ENCODE measurements at regions not wholly inside any gene's neighbourhood (a gene's known extent, or its start where the extent isn't known, plus 50 kb on each side); places are given as distances from the start of the nearest gene placed in this dataset.

- 66% methylated on average over 8 of the region's 8 CpGs for WGBS, 2 donors
- H3K4me1 ChIP-seq: peaks cover 0 to 12% (median 0%) of the 10 kb centered on the region in 9 donors
Observed at GRCh38 chr11:134950692-134951304, 538.8 kb upstream of the B3GAT1 start.

GRCh38 chr11:134949121-134950090 is 537.4 kb upstream of the B3GAT1 start:
- Histone ChIP-seq H3K4me3 (no peak overlapping the region), H3K36me3 (no peaks in the 10 kb centered on the region), H3K9me3 (no peaks in the 10 kb centered on the region), H3K4me1 (peaks cover 0 to 12% (median 0%) of the 10 kb centered on the region in 9 donors), H3K27me3 (peaks cover 0 to 21% (median 4%) of the 10 kb centered on the region in 7 donors), H3K27ac (no peak overlapping the region)
- no peak for DNase-seq
- WGBS, 2 donors: 64 to 71% methylated on average over 11 of the region's 11 CpGs
- ATAC-seq: peak in 5 of 8 donors; percentile 43 to 59 (median 52)
- intact Hi-C loops (cut with DNase I): no loop called here
- TF ChIP-seq CTCF (IDR thresholded peaks at IDR 0.05): no peak

More at GRCh38 chr11:134950692-134951304, 538.8 kb upstream of the B3GAT1 start:
- Histone ChIP-seq H3K27ac (peak overlapping the region in 2 of 10 donors; percentile 4 to 26), H3K27me3 (peaks cover 0 to 19% (median 8%) of the 10 kb centered on the region in 7 donors), H3K9me3 (no peaks in the 10 kb centered on the region), H3K4me3 (no peak overlapping the region), H3K36me3 (no peaks in the 10 kb centered on the region)
- TF ChIP-seq CTCF (IDR thresholded peaks at IDR 0.05): no peak
- DNase-seq: no peak
- intact Hi-C loops (cut with DNase I): no loop called here
- peak in 1 of 8 donors; percentile 20 for ATAC-seq

GRCh38 chr11:134947556-134947955 is 535.5 kb upstream of the B3GAT1 start:
- ATAC-seq: no peak
- no peak overlapping the region for H3K27ac ChIP-seq
- no peak overlapping the region for H3K4me3 ChIP-seq
- no peaks in the 10 kb centered on the region for H3K9me3 ChIP-seq
- peaks cover 0 to 12% (median 0%) of the 10 kb centered on the region in 9 donors for H3K4me1 ChIP-seq
- H3K27me3 ChIP-seq: peaks cover 0 to 28% (median 0%) of the 10 kb centered on the region in 7 donors
- intact Hi-C loops (cut with DNase I): no loop called here
- TF ChIP-seq CTCF (IDR thresholded peaks at IDR 0.05): no peak
- no peaks in the 10 kb centered on the region for H3K36me3 ChIP-seq
- DNase-seq: no peak
- WGBS, 2 donors: 74 to 87% methylated on average over 10 of the region's 10 CpGs

GRCh38 chr11:134945993-134946392 is 534.0 kb upstream of the B3GAT1 start:
- no peak for TF ChIP-seq CTCF (IDR thresholded peaks at IDR 0.05)
- no peaks in the 10 kb centered on the region for H3K36me3 ChIP-seq
- H3K27ac ChIP-seq: no peak overlapping the region
- 74 to 79% methylated on average over 9 of the region's 9 CpGs for WGBS, 2 donors
- H3K9me3 ChIP-seq: no peaks in the 10 kb centered on the region
- H3K4me3 ChIP-seq: no peak overlapping the region
- DNase-seq (no peak), ATAC-seq (no peak)
- peaks cover 0 to 11% (median 0%) of the 10 kb centered on the region in 9 donors for H3K4me1 ChIP-seq
- peaks cover 0 to 37% (median 7%) of the 10 kb centered on the region in 7 donors for H3K27me3 ChIP-seq
- intact Hi-C loops (cut with DNase I): no loop called here

Data from heart right ventricle (tissue), 16 donors.